BJ (cell line): ENCODE measurements at regions not wholly inside any gene's neighbourhood (a gene's known extent, or its start where the extent isn't known, plus 50 kb on each side); places are given as distances from the start of the nearest gene placed in this dataset.

Experiments
- CTCF ChIA-PET: fragments of 350-600 bp; formaldehyde crosslinking; extraction: SDS; loops from one replicate; lab custom pipeline; 2021; ENCODE audit warnings: antibody characterized with exemption, inconsistent platforms; lab: Yijun Ruan, JAX
- POLR2A ChIA-PET: fragments of 300-600 bp; sonication (Branson Sonifier 250); formaldehyde crosslinking; extraction: SDS; loops from one replicate; lab custom pipeline; 2021; ENCODE audit warnings: antibody characterized with exemption; lab: Charles Lee
- DNase-seq: peaks from one replicate; pipeline ENCODE4 v3.0.0-alpha.2; 2011; ENCODE audit warnings: low read depth
- H3K27me3 ChIP-seq: 2 replicates; pipeline ENCODE4 v1.6.0; 2011; ENCODE audit warnings: low read length; ENCODE audit not compliant: control insufficient read depth, insufficient read depth
- H3K36me3 ChIP-seq: 2 replicates; pipeline ENCODE4 v1.5.1; 2011; ENCODE audit warnings: low read length; ENCODE audit not compliant: control insufficient read depth, insufficient read depth
- H3K4me3 ChIP-seq: 2 replicates; pipeline ENCODE4 v1.5.1; 2011; ENCODE audit warnings: low read depth, mild to moderate bottlenecking, control low read depth, low read length
- CTCF ChIP-seq: IDR thresholded peaks from 2 replicates; pipeline ENCODE4 v1.5.1; 2011; ENCODE audit warnings: low read depth, mild to moderate bottlenecking, control low read depth, inconsistent platforms, low read length, moderate library complexity; ENCODE audit not compliant: insufficient read depth

DNA sequence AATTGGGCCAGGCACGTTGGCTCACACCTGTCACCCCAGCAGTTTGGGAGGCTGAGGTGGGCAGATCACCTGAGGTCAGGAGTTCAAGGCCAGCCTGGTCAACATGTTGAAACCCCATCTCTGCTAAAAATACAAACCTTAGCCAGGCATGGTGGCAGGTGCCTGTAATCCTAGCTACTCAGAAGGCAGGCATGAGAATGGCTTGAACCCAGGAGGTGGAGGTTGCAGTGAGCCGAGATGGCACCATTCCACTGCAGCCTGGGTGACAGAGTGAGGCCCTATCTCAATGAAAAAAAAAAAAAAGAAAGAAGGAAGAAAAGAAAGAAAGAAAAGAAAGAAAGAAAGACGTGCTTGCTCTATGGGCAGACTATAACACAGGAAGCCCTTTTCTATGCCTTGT is 84.4 kb downstream of the FOXL1 start:
- no peak for TF ChIP-seq CTCF
- CTCF ChIA-PET: interaction anchor here (2.6 kb wide), 1 partner anchor 13 kb away, joined by 6 read pairs; no protein-coding TSS in a partner anchor
- Histone ChIP-seq H3K27me3 (no peaks in the 10 kb centered on the region), H3K4me3 (no peak overlapping the region), H3K36me3 (no peaks in the 10 kb centered on the region)
- POLR2A ChIA-PET: interaction anchor here (0.6 kb wide), 1 partner anchor 43 kb away, joined by 3 read pairs; no protein-coding TSS in a partner anchor
- DNase-seq: no peak

DNA sequence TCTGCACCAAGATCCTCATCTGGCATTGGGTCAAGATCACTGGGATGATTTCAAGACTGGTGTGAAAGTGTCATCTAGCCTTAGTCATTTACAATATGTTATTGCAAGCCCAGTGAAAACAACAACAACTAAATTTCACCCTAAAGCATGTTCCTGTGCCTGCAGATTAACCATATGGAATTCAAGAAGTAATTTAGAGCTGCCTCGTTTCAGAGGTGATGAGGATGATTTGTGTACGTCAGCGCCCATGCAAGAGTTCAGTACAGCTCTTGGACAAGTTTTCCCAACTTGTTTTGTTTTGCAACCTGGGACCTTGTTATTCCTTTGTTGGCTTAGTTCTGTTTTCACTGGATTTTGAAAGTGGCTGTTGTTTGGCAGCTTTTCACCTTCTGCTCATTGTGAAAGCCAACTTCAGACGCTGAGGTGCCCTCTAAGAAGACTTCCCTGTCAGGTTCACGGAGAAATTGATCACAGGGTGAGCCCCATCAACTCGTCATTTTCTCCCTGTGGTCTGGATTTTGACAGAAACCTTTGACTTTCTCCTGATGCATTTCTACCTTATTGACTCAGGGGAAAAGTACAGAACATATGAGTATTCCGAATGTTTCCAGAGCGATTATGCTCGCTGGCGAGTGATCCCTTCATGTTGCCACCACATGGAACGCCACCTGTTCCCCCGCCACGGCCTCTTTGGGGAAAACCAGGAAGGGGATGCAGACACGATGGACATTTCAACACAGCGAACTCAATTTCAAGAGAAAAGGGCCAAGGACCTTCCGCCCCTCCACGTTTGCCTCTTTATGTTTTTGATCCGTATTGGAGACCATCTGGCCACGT is 85.6 kb downstream of the FOXL1 start:
- no peaks in the 10 kb centered on the region for H3K36me3 ChIP-seq
- TF ChIP-seq CTCF: no peak
- no peak for DNase-seq
- no peaks in the 10 kb centered on the region for H3K27me3 ChIP-seq
- ChIA-PET CTCF (interaction anchor here (1.0 to 2.6 kb wide), 7 partner anchors 11 to 383 kb away, joined by 3 to 6 read pairs (median 3); no protein-coding TSS in a partner anchor), POLR2A (interaction anchor here (0.6 kb wide), 1 partner anchor 16 kb away, joined by 3 read pairs; no protein-coding TSS in a partner anchor)
- H3K4me3 ChIP-seq: no peak overlapping the region

GRCh38 chr16:86664522-86665318 is 86.4 kb downstream of the FOXL1 start:
- Histone ChIP-seq H3K4me3 (no peak overlapping the region), H3K27me3 (no peaks in the 10 kb centered on the region), H3K36me3 (no peaks in the 10 kb centered on the region)
- no peak for TF ChIP-seq CTCF
- peak; percentile 86 for DNase-seq
- CTCF ChIA-PET: interaction anchor here (0.7 to 2.6 kb wide), 8 partner anchors 12 to 383 kb away, joined by 3 to 6 read pairs (median 3); no protein-coding TSS in a partner anchor
- POLR2A ChIA-PET: interaction anchor here (0.6 kb wide), 1 partner anchor 16 kb away, joined by 3 read pairs; no protein-coding TSS in a partner anchor

DNA sequence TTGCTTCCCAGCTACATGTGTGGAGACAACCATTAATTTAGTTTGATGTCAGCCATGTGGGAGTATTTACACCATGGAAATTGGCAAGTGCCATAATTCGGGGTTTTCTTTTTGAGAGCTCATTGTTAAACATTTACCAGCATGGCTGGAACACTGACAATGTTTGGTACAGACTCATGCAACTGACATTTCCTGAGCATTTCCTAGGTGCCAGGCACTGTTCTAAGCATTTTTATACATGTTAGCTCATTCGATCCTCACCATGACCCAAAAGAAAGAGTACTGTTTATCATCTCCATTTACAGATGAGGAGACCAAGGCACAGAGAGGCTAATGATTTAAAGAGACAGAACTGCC is 86.9 kb downstream of the FOXL1 start:
- no peak for DNase-seq
- Histone ChIP-seq H3K27me3 (no peaks in the 10 kb centered on the region), H3K36me3 (no peaks in the 10 kb centered on the region), H3K4me3 (no peak overlapping the region)
- TF ChIP-seq CTCF: no peak
- CTCF ChIA-PET: interaction anchor here (1.0 to 1.4 kb wide), 4 partner anchors 28 to 382 kb away, joined by 3 to 4 read pairs (median 3); no protein-coding TSS in a partner anchor
- POLR2A ChIA-PET: no interaction called here

- CTCF ChIA-PET: no interaction called here
- POLR2A ChIA-PET: no interaction called here
- no peak for TF ChIP-seq CTCF
- Histone ChIP-seq H3K4me3 (no peak overlapping the region), H3K27me3 (no peaks in the 10 kb centered on the region), H3K36me3 (no peaks in the 10 kb centered on the region)
- no peak for DNase-seq
These were observed 87.6 kb downstream of the FOXL1 start for GRCh38 chr16:86665929-86666328.
